HAP-1 (cell line): ENCODE measurements at regions not wholly inside any gene's neighbourhood (a gene's known extent, or its start where the extent isn't known, plus 50 kb on each side); places are given as distances from the start of the nearest gene placed in this dataset.

Experiments
- DNase-seq, 2 experiments: peaks; one replicate each; pipeline ENCODE4 v3.0.0-alpha.2; 2016 to 2020; ENCODE audit warnings: low spot score in 2 of 2
- H3K27me3 ChIP-seq: fragments of 250-450 bp; sonication (Bioruptor Pico); 2 replicates; pipeline ENCODE4 v1.5.1; 2020; ENCODE audit warnings: low read depth, mild to moderate bottlenecking, moderate library complexity
- H3K36me3 ChIP-seq: fragments of 250-450 bp; sonication (Bioruptor Pico); replicated peaks from 2 replicates; pipeline ENCODE4 v1.5.1; 2020; ENCODE audit warnings: mild to moderate bottlenecking
- H3K4me1 ChIP-seq: fragments of 250-450 bp; sonication (Bioruptor Pico); 2 replicates; pipeline ENCODE4 v1.5.1; 2020; ENCODE audit warnings: mild to moderate bottlenecking
- H3K4me3 ChIP-seq: fragments of 250-450 bp; sonication (Bioruptor Pico); 2 replicates; pipeline ENCODE4 v1.5.1; 2020; ENCODE audit warnings: mild to moderate bottlenecking, moderate library complexity
- H3K9me3 ChIP-seq: fragments of 250-450 bp; sonication (Bioruptor Pico); 2 replicates; pipeline ENCODE4 v1.5.1; 2020; ENCODE audit warnings: mild to moderate bottlenecking, moderate library complexity
- in situ Hi-C: fragments of 300-500 bp; cut with MboI; formaldehyde crosslinking; loops from 3 replicates; pipeline ENCODE4 v1.14.3; 2020; ENCODE audit warnings: low sequenced_read_pairs, inconsistent platforms, mixed read lengths

DNA sequence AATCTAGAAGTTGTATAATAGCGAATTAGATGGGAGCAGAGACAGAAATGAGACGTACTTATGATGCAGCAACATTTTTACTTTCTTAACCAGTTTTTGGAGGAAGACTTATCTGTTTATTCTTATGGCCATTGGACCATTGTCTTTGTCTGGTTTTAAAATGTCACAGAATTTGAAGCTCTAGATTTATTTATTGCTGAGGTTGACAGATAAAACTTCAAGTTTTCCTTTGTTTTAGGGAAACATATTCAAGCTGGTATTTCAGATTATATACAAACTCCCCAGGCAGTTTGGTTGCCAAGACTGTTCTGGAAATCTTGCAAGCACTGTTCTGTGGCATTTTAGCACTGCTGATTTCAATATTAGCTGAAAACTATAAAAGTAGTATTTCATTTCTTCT lies 1021.7 kb downstream of the GALC start:
- Histone ChIP-seq H3K4me1 (no peaks in the 10 kb centered on the region), H3K9me3 (no peaks in the 10 kb centered on the region), H3K36me3 (no peaks in the 10 kb centered on the region), H3K4me3 (no peak overlapping the region), H3K27me3 (no peaks in the 10 kb centered on the region)
- no peak for DNase-seq
- in situ Hi-C loops, result no loop called here

GRCh38 chr14:86961106-86961716 lies 1031.8 kb downstream of the GALC start:
- Histone ChIP-seq H3K36me3 (no peaks in the 10 kb centered on the region), H3K4me1 (no peaks in the 10 kb centered on the region), H3K27me3 (no peaks in the 10 kb centered on the region), H3K4me3 (no peak overlapping the region), H3K9me3 (no peaks in the 10 kb centered on the region)
- in situ Hi-C loops, result no loop called here
- peak; percentile 3 to 14 for DNase-seq

DNA sequence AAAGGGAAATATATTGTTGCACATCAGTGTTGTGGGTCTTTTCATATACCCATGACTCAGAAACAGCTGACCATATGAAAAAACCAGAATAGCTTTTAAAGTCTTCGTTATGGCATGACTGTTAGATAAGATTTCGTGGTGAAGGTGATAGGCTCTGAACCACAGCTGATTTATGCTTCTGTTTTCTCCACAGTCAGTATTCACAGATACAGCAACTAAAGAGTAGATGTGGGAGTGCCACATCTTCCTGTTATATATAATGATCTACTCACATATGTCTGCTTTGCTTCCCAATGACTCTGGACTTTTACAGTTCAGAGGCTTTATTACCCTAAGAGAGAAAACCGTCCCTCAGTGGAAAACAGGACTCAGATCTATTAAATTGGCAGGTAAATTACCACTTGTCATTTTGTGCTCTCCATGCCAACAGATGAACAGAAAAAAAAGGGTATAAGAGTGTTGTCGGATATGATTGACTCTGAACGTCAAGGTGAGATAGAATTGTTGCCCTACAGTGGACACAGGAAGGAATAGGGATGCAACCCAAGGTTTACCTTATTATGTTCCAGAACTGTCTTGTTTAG lies 1037.1 kb downstream of the GALC start:
- no peaks in the 10 kb centered on the region for H3K4me1 ChIP-seq
- no peak overlapping the region for H3K4me3 ChIP-seq
- no peaks in the 10 kb centered on the region for H3K36me3 ChIP-seq
- H3K9me3 ChIP-seq, result no peaks in the 10 kb centered on the region
- in situ Hi-C loops, result no loop called here
- H3K27me3 ChIP-seq, result no peaks in the 10 kb centered on the region
- DNase-seq, result no peak

DNA sequence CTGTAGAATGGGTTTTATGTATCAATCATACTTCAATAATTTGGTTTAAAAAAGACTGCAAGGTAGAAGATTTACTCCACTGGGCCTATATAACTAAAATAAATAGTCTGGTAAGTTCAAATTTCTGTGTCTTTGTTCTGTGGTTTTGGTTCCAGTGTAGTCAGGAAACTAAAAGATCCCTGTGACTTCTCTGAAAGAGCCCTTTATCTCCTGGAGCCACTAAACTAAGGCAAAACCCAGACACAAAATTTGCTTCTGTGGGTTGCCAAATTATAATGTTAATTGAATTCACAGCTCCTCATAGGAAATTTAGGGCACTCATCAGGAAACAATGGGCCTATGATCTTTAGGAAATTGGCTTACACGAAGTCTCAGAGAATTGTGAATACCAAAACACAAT lies 1038.4 kb downstream of the GALC start:
- no peak for DNase-seq
- H3K4me1 ChIP-seq, result no peaks in the 10 kb centered on the region
- in situ Hi-C loops, result no loop called here
- no peaks in the 10 kb centered on the region for H3K27me3 ChIP-seq
- no peak overlapping the region for H3K4me3 ChIP-seq
- no peaks in the 10 kb centered on the region for H3K9me3 ChIP-seq
- H3K36me3 ChIP-seq, result no peaks in the 10 kb centered on the region

- Histone ChIP-seq H3K4me1 (no peaks in the 10 kb centered on the region), H3K27me3 (no peaks in the 10 kb centered on the region), H3K9me3 (no peaks in the 10 kb centered on the region), H3K36me3 (no peaks in the 10 kb centered on the region), H3K4me3 (no peak overlapping the region)
- DNase-seq, result no peak
- in situ Hi-C loops, result no loop called here
Measured at GRCh38 chr14:86946446-86946845, 1046.5 kb downstream of the GALC start.

DNA sequence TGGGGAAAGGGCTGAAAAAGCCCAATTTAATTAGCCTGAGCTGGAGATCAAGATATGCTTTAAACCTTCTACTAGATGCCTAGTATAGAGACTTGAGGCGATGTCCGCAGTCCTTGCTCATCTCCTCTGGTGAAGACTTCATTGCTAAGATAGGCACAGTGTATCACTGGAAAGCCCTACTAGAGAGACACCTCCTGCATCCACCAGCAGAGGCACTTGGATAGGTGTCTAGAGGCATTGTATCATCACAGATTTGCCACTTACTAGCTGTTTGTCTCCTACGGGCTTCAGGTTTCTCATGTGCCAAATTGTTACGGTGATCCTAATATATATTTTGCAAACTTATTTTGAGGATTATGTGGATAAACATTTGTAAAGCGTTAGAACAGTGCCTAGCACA lies 1048.5 kb downstream of the GALC start:
- no peaks in the 10 kb centered on the region for H3K36me3 ChIP-seq
- H3K9me3 ChIP-seq, result no peaks in the 10 kb centered on the region
- no peaks in the 10 kb centered on the region for H3K27me3 ChIP-seq
- no peaks in the 10 kb centered on the region for H3K4me1 ChIP-seq
- in situ Hi-C loops, result no loop called here
- H3K4me3 ChIP-seq, result no peak overlapping the region
- DNase-seq, result no peak

- Histone ChIP-seq H3K4me3 (no peak overlapping the region), H3K4me1 (no peaks in the 10 kb centered on the region), H3K27me3 (no peaks in the 10 kb centered on the region), H3K36me3 (no peaks in the 10 kb centered on the region), H3K9me3 (no peaks in the 10 kb centered on the region)
- in situ Hi-C loops, result no loop called here
- DNase-seq, result no peak
Measured at GRCh38 chr14:86943391-86944365, 1049.3 kb downstream of the GALC start.

- DNase-seq, result no peak
- no peaks in the 10 kb centered on the region for H3K36me3 ChIP-seq
- H3K27me3 ChIP-seq, result no peaks in the 10 kb centered on the region
- no peaks in the 10 kb centered on the region for H3K9me3 ChIP-seq
- in situ Hi-C loops, result no loop called here
- H3K4me3 ChIP-seq, result no peak overlapping the region
- H3K4me1 ChIP-seq, result no peaks in the 10 kb centered on the region
Measured at GRCh38 chr14:86942936-86943335, 1050.0 kb downstream of the GALC start.

DNA sequence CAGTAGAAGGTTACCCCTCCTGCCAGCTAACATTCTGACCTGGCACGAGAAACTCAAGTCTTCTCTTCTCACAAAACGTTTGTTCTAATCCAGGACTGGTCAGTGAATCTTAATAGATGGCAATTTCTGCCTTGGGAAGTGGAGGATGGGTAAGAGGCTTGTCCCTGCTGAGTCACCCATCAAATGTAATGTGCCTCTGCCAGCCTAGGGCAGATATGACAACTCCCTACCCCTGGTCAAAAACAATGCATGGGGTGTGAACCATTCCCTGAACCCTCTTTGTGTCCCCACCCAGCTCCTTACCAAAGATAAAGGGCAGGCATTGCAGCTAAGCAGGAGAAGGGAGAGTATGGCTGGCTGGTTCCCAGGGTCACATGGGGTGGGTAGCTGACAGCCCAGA lies 1052.9 kb downstream of the GALC start:
- H3K4me3 ChIP-seq, result no peak overlapping the region
- no peaks in the 10 kb centered on the region for H3K27me3 ChIP-seq
- no peak for DNase-seq
- in situ Hi-C loops, result no loop called here
- no peaks in the 10 kb centered on the region for H3K36me3 ChIP-seq
- H3K4me1 ChIP-seq, result no peaks in the 10 kb centered on the region
- H3K9me3 ChIP-seq, result no peaks in the 10 kb centered on the region

DNA sequence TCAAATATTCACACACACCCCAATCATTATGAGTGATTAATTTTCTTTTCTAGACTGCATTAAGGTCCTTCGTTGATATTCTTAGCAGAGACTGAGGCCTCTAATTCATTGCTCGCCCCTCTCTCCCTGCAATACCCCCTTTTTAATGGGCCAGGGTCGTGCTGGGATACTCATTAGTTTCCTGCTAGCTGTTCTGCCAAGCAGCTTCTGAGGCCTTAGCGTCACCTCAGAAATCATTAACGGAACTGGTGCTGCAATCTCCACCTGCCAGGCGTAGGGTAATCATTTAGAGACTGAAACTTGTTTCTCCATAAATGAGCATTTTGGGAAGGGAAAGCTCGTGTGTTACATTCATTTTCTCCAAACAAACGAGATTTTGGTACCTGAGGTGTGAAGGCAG lies 1054.7 kb downstream of the GALC start:
- Histone ChIP-seq H3K9me3 (no peaks in the 10 kb centered on the region), H3K27me3 (no peaks in the 10 kb centered on the region), H3K4me1 (no peaks in the 10 kb centered on the region), H3K4me3 (no peak overlapping the region), H3K36me3 (no peaks in the 10 kb centered on the region)
- DNase-seq, result no peak
- in situ Hi-C loops, result no loop called here

DNA sequence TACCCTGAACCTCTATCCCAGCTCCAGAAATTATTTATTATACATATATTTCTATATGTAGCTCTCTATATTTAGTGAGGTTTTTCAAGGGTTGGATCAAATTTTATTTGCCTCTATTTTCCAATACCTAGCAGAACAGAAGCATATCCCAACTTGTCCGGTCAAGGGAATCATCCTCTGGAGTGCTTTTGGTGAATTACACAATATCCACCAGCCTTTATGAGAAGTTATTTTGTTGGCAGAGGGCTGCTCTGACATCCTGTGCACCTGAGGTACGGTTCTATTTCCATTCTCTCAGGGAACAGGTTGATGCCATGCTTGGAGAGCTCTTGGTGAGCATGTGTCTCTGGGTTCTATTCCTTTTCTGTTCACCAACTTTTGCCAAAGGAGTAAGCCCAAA lies 1056.4 kb downstream of the GALC start:
- no peak overlapping the region for H3K4me3 ChIP-seq
- H3K9me3 ChIP-seq, result no peaks in the 10 kb centered on the region
- no peaks in the 10 kb centered on the region for H3K4me1 ChIP-seq
- in situ Hi-C loops, result no loop called here
- H3K36me3 ChIP-seq, result no peaks in the 10 kb centered on the region
- no peaks in the 10 kb centered on the region for H3K27me3 ChIP-seq
- DNase-seq, result no peak

- DNase-seq, result no peak
- Histone ChIP-seq H3K36me3 (no peaks in the 10 kb centered on the region), H3K27me3 (no peaks in the 10 kb centered on the region), H3K4me3 (no peak overlapping the region), H3K9me3 (no peaks in the 10 kb centered on the region), H3K4me1 (no peaks in the 10 kb centered on the region)
- in situ Hi-C loops, result no loop called here
Measured at GRCh38 chr14:86935241-86935885, 1057.6 kb downstream of the GALC start.

GRCh38 chr14:86933958-86934595 lies 1058.9 kb downstream of the GALC start:
- in situ Hi-C loops, result no loop called here
- DNase-seq, result no peak
- Histone ChIP-seq H3K9me3 (no peaks in the 10 kb centered on the region), H3K4me3 (no peak overlapping the region), H3K36me3 (no peaks in the 10 kb centered on the region), H3K4me1 (no peaks in the 10 kb centered on the region), H3K27me3 (no peaks in the 10 kb centered on the region)
